ENCODE measurements at regions not wholly inside any gene's neighbourhood (a gene's known extent, or its start where the extent isn't known, plus 50 kb on each side); places are given as distances from the start of the nearest gene placed in this dataset.

- Histone ChIP-seq H3K9ac (ENCODE audit: insufficient read depth in 1 of 2, low read length in 2 of 2) (no peak overlapping the region), H3K27ac (ENCODE audit: low read depth in 1 of 2, low read length in 1 of 2) (no peak overlapping the region), H3K9me3 (ENCODE audit: control insufficient read depth in 4 of 4, insufficient read depth in 3 of 4, low read length in 3 of 4) (peaks cover 0 to 5% (median 3%) of the 10 kb centered on the region in 4 donors), H3K4me3 (no peak overlapping the region), H3K27me3 (ENCODE audit: control insufficient read depth in 3 of 3, insufficient read depth in 3 of 3, low read length in 2 of 3) (no peaks in the 10 kb centered on the region), H3K4me1 (ENCODE audit: control insufficient read depth in 5 of 5, insufficient read depth in 5 of 5, low read length in 5 of 5) (peaks cover 0 to 3% (median 0%) of the 10 kb centered on the region in 5 donors), H3K36me3 (ENCODE audit: control insufficient read depth in 4 of 4, insufficient read depth in 4 of 4, low read length in 4 of 4) (no peaks in the 10 kb centered on the region)
- DNase-seq (no peak), ATAC-seq (ENCODE audit: insufficient read depth, low FRiP score) (no peak)
- WGBS, 2 donors: 88 to 91% methylated on average over 6 of the region's 6 CpGs
- TF ChIP-seq CTCF (IDR thresholded peaks at IDR 0.05; ENCODE audit: control extremely low read depth, extremely low read depth): no peak
These were observed 417.0 kb downstream of the HAPSTR1 start for GRCh38 chr16:9508328-9508936.

- no peak overlapping the region for H3K27ac ChIP-seq (ENCODE audit: low read depth in 1 of 2, low read length in 1 of 2)
- H3K27me3 ChIP-seq (ENCODE audit: control insufficient read depth in 3 of 3, insufficient read depth in 3 of 3, low read length in 2 of 3): no peaks in the 10 kb centered on the region
- no peak for DNase-seq
- H3K9me3 ChIP-seq (ENCODE audit: control insufficient read depth in 4 of 4, insufficient read depth in 3 of 4, low read length in 3 of 4): peaks cover 0 to 5% (median 3%) of the 10 kb centered on the region in 4 donors
- no peak for TF ChIP-seq CTCF (IDR thresholded peaks at IDR 0.05; ENCODE audit: control extremely low read depth, extremely low read depth)
- no peak overlapping the region for H3K9ac ChIP-seq (ENCODE audit: insufficient read depth in 1 of 2, low read length in 2 of 2)
- ATAC-seq (ENCODE audit: insufficient read depth, low FRiP score): no peak
- peaks cover 0 to 3% (median 0%) of the 10 kb centered on the region in 5 donors for H3K4me1 ChIP-seq (ENCODE audit: control insufficient read depth in 5 of 5, insufficient read depth in 5 of 5, low read length in 5 of 5)
- H3K36me3 ChIP-seq (ENCODE audit: control insufficient read depth in 4 of 4, insufficient read depth in 4 of 4, low read length in 4 of 4): no peaks in the 10 kb centered on the region
- H3K4me3 ChIP-seq: no peak overlapping the region
- 36 to 52% methylated on average over 2 of the region's 2 CpGs for WGBS, 2 donors
These were observed 418.2 kb downstream of the HAPSTR1 start for GRCh38 chr16:9509663-9510062.

- TF ChIP-seq CTCF (IDR thresholded peaks at IDR 0.05; ENCODE audit: control extremely low read depth, extremely low read depth): no peak
- Histone ChIP-seq H3K9me3 (ENCODE audit: control insufficient read depth in 4 of 4, insufficient read depth in 3 of 4, low read length in 3 of 4) (peaks cover 0 to 5% (median 2%) of the 10 kb centered on the region in 4 donors), H3K9ac (ENCODE audit: insufficient read depth in 1 of 2, low read length in 2 of 2) (no peak overlapping the region), H3K27me3 (ENCODE audit: control insufficient read depth in 3 of 3, insufficient read depth in 3 of 3, low read length in 2 of 3) (no peaks in the 10 kb centered on the region), H3K36me3 (ENCODE audit: control insufficient read depth in 4 of 4, insufficient read depth in 4 of 4, low read length in 4 of 4) (no peaks in the 10 kb centered on the region), H3K4me3 (no peak overlapping the region), H3K4me1 (ENCODE audit: control insufficient read depth in 5 of 5, insufficient read depth in 5 of 5, low read length in 5 of 5) (peaks cover 0 to 3% (median 0%) of the 10 kb centered on the region in 5 donors), H3K27ac (ENCODE audit: low read depth in 1 of 2, low read length in 1 of 2) (no peak overlapping the region)
- no peak for DNase-seq
- WGBS, 2 donors: 82 to 90% methylated on average over 7 of the region's 7 CpGs
- ATAC-seq (ENCODE audit: insufficient read depth, low FRiP score): no peak
These were observed 419.9 kb downstream of the HAPSTR1 start for GRCh38 chr16:9511389-9511788.

GRCh38 chr16:9516444-9516843 lies 425.0 kb downstream of the HAPSTR1 start:
- 82 to 87% methylated on average over 3 of the region's 3 CpGs for WGBS, 2 donors
- H3K4me3 ChIP-seq: no peak overlapping the region
- no peak for TF ChIP-seq CTCF (IDR thresholded peaks at IDR 0.05; ENCODE audit: control extremely low read depth, extremely low read depth)
- H3K9me3 ChIP-seq (ENCODE audit: control insufficient read depth in 4 of 4, insufficient read depth in 3 of 4, low read length in 3 of 4): peaks cover 0 to 4% (median 2%) of the 10 kb centered on the region in 4 donors
- no peaks in the 10 kb centered on the region for H3K36me3 ChIP-seq (ENCODE audit: control insufficient read depth in 4 of 4, insufficient read depth in 4 of 4, low read length in 4 of 4)
- DNase-seq (no peak), ATAC-seq (ENCODE audit: insufficient read depth, low FRiP score) (no peak)
- H3K27ac ChIP-seq (ENCODE audit: low read depth in 1 of 2, low read length in 1 of 2): no peak overlapping the region
- H3K4me1 ChIP-seq (ENCODE audit: control insufficient read depth in 5 of 5, insufficient read depth in 5 of 5, low read length in 5 of 5): peaks cover 0 to 8% (median 0%) of the 10 kb centered on the region in 5 donors
- no peak overlapping the region for H3K9ac ChIP-seq (ENCODE audit: insufficient read depth in 1 of 2, low read length in 2 of 2)
- H3K27me3 ChIP-seq (ENCODE audit: control insufficient read depth in 3 of 3, insufficient read depth in 3 of 3, low read length in 2 of 3): no peaks in the 10 kb centered on the region
